HG03159 (cell line): ENCODE measurements at regions not wholly inside any gene's neighbourhood (a gene's known extent, or its start where the extent isn't known, plus 50 kb on each side); places are given as distances from the start of the nearest gene placed in this dataset.
"Not testable (repeated sequence)": the region's sequence is repeated elsewhere in the genome, so short reads cannot be mapped to it uniquely, and the experiment has no call there.

ENCODE experiments used
- ATAC-seq: cut with Tn5 transposase; IDR thresholded peaks from one replicate; pipeline ENCODE4 v1.9.1; 2021; ENCODE audit warnings: mild to moderate bottlenecking, moderate library complexity; ENCODE audit not compliant: unreplicated experiment

- ATAC-seq, result not testable (repeated sequence)
Measured at GRCh38 chr5:88622890-88623289, 260.1 kb downstream of the MEF2C start.

DNA sequence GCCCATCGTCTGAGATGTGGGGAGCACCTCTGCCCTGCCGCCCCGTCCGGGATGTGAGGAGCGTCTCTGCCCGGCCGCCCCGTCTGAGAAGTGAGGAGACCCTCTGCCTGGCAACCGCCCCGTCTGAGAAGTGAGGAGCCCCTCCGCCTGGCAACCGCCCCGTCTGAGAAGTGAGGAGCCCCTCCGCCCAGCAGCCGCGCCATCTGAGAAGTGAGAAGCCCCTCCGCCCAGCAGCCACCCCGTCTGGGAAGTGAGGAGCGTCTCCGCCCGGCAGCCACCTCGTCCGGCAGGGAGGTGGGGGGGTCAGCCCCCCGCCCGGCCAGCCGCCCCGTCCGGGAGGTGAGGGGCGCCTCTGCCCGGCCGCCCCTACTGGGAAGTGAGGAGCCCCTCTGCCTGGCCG is 267.2 kb downstream of the MEF2C start:
- not testable (repeated sequence) for ATAC-seq

DNA sequence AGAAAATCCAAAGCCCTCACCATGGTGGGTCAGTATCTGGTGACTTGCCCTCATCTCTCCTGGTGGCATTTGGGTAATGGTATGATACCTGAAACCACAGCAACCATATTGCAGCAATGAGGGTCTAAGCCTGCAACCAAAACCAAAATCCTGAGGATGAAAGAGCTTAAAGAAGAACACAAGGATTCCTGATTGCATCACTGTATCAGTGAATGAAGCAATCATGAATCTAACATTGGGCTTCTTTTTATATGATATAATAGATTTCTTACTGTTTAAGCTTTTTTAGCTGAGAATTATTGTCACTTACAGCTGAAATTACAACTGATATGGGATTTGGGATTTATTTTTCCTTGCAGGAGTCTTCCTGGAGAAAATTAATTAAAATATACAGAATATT is 269.9 kb downstream of the MEF2C start:
- no peak for ATAC-seq

DNA sequence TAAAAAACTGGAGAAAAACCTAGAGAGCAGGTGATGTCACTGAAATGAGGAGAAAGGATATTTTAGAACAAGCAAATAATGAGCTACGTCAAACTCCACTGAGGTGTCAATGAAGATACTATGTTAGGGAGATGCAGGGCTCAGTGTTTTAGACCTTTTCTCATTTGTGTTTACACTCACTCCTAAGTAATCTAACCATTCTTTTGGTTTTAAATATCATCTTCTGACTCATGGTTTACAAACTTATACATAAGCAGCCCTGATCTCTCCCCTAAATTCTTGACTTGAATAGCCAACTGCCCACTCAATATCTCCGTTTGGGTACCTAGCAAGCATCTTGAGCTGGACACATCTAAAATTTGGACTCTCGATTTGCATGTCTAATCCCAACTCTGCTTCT is 272.4 kb downstream of the MEF2C start:
- no peak for ATAC-seq

GRCh38 chr5:88607492-88607891 is 275.5 kb downstream of the MEF2C start:
- no peak for ATAC-seq

- ATAC-seq, result no peak
Measured at GRCh38 chr5:88606626-88607025, 276.4 kb downstream of the MEF2C start.

DNA sequence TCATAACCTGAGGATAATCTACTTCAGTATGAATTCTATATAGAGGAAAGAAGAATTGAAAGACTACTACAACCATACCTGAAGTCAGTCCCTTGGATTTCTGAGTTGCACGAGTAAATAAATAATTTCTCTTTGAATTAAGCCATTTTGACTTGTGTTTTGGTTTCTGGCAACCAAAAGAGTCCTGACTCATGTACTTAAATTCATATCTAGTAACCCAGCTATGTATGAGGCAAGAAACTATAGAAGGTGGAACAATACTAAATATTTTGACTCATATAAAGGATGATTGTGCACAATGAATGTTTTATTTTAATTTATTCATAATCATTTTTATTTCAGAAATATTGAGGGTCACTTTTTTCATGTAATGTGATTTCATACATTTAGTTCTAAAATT is 276.8 kb downstream of the MEF2C start:
- no peak for ATAC-seq

DNA sequence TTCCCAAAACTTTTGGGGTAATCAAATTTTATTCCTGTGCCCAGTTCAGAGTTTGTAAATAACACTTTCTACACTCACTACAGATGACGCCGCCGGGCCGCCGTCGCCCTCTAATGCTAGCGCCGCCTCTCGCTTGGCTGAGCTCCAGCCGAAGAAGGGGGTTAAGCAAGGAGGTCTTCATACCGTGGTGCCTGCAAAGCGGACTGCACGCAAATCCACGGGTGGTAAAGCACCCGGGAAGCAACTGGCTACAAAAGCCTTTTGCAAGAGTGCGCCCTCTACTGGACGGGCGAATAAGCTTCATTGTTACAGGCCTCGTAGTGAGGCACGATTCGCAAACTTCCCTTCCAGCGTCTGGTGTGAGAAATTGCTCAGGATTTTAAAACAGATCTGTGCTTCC is 280.4 kb downstream of the MEF2C start:
- no peak for ATAC-seq

DNA sequence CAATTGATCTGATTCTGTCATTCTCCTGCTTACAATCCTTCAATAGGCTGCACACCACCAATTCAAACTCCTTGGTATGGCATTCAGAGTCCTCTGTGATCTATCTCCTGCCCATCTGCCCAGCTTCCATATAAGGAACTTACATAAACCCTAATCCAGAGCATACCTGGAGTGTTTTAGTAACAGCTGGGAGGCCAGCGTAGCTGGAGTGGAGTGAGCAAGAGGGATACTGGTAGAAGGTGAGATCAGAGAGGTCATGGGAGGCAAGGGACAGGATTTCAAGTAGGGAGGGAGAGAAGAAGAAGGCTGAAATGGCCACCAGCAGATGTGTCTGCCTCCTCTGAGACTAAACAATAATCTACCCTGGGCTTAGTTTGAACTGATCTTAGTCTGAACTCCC is 288.5 kb downstream of the MEF2C start:
- no peak for ATAC-seq

DNA sequence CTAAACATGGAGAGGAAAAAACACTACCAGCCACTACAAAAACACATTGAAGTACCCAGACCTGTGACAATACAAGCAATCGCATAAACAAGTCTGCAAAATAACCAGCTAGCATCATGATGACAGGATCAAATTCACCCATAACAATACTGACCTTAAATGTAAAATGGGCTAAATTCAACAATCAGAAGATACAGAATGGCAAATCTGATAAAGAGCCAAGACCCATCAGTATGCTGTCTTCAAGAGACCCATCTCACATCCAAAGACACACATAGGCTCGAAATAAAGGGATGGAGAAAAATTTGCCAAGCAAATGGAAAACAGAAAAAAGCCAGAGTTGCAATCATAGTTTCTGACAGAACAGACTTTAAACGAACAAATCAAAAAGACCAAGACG is 294.4 kb downstream of the MEF2C start:
- no peak for ATAC-seq

GRCh38 chr5:88583471-88583870 is 299.5 kb downstream of the MEF2C start:
- no peak for ATAC-seq

GRCh38 chr5:88558366-88558765 is 289.7 kb upstream of the TMEM161B start:
- no peak for ATAC-seq

DNA sequence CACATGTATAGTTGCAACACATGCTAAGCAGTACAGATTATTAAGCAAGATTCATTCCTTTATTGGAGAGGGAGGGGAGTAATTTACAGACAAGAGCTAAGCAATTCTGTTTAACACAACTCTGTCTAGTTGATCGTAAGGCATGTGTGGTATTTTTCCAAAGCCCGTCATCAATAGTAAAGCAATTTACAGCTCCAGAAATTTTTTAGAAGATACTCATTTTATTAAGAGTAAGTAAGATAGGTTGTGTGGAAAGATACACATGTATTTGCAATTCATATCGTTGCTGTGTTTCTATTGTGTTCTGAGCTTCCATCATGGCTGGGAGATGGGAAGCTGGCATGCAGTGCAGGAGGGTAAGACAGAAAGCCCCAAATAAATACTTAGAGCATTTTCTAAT is 289.2 kb upstream of the TMEM161B start:
- no peak for ATAC-seq

DNA sequence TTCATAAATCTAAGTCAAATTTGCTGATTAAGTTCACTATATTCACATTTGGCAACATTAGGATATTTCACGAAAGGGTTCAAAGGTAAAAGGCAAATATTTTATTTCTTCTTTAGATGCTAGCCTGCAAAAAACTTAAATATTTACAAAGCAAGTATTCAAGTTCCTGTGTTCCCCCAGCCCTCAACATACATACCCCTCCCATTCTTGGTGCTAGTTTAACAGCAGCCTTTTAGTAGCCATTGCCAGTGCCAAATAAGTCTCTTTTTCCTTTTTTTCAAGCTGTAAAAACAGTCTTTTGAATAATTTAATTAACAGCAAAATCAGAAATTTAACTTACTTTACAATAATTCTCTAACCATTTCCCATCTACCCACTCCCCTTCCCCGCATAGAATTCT is 288.5 kb upstream of the TMEM161B start:
- no peak for ATAC-seq

DNA sequence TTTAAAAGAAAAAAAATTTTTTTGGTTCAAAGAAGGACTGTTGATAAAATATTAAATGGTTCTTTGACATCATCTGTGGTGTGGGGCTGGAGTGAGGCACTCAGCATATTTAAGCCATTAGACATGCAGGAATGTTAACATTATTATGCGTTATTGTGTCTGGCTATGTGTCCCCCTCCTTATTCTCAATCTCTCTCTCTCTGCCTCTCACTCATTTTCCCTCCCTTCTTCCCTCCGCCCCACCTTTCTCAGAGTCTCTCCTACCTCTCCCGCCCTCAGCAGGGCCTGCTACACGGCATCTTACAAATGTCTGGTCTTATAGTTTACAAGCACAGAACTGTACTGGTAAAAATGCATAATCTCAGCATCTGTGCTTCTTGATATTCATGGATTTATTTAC is 287.8 kb upstream of the TMEM161B start:
- ATAC-seq, result no peak

DNA sequence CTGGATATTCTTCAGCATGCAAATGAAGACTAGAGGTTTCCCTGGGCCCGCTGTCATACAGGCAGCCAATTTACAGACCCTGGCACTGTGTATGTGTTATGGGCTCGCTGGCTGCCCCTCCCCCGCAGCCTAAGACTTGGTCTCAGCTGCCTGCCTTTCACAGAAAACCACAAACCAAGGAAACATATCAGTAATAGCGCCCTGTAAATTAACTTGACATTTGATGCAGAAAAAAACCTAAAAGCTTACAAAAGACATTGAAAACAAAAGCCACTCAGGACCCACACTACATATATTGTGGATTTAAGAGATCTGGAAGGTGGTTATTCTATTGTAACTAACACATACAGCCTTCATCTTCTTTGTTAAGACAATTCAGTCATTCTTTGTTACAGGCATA is 287.0 kb upstream of the TMEM161B start:
- ATAC-seq, result no peak

DNA sequence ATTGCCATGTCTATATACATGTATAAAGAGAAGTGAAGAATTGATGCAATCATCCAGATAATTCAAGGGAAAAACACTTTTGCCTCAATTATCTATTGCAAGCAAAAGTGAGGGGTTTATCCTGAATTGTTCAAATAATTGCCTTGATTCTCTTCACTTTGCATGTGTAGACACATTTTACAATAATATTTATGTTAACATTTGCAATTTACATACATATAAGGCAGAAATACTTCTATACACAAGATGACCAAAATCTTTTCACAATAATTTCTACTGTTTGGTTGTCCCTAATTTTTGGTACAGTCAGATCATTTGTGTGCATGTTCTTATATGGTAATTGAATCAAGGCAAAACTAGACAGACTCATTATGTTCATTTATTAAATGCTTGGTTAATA is 285.3 kb upstream of the TMEM161B start:
- ATAC-seq, result no peak

DNA sequence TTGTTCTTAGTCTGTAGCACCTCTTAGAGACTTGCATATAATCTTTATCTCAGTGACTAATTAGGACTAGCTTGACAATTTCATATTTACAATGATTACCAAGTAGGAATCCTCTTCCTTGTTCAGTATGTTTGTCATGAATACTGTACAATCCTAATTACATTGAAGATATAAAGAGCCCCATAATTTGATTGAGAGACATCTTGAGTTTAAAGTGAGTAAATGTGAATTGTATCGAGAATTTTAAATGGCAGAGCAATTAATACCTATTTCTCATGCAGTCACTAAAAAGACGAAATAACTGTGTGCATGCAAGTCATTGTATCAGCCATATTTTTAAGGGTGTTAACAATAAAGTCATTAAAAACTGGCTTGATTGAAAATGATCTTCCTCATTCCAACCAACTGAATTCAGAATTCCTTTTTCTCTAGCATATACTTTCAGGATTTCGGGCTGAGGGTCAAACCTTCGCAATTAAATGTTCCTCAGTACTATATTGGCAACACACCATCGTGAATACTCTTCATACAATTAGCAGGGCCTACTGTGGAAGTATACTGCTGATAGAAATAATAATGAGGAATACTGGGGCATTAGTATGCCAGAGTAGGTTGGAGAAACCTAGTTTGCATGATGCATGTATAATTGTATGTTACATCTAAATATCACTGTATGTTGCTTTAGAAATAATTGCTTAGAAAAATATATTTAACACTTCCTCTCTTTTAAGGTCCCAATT is 284.7 kb upstream of the TMEM161B start:
- ATAC-seq, result no peak

DNA sequence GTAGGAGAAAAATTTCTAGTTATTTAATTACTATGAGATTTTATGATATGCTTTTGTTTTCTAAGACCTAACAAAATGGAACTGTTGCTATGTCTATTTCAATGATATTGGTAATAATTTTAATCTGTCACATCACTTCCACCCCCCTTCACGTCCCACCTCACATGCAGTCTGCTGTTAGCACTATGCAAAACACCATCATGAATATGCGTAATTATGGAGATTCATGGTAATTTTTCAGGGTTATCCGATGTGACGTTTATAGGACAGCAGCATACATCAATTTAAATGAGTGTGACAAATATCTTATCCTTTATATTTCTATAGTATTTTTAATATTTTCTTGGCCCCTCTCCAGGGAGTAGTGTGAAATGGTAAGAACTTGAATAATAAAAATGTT is 283.8 kb upstream of the TMEM161B start:
- no peak for ATAC-seq

DNA sequence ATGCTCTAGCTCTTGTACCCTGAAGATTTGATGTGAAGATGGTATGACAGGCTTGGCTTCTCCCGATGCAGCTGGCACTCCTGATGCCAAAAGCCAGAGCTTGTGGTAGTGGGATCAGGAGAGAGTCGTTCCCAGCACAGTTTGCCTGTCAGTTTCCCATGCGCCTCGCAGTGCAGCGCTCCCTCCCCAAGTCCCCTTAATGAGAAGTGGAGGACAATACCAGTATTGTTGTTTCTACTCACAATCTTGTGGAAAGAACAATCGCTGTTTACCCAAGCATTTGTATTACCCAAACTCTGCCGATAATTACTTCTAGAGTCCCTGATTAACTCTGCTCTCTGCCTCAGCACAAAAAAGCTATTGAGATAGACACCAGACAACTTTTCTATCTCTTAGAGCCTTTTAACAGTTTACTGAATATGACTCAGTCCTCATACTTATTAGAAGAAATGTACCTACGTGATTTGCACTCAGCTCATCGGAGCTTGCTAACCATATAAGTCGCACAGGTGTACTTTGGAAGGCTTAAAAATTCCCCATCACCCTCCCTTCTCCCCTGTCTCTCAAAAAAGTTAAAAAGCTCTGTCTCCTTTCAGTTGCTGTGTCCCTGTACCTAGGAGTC is 283.2 kb upstream of the TMEM161B start:
- ATAC-seq, result no peak

DNA sequence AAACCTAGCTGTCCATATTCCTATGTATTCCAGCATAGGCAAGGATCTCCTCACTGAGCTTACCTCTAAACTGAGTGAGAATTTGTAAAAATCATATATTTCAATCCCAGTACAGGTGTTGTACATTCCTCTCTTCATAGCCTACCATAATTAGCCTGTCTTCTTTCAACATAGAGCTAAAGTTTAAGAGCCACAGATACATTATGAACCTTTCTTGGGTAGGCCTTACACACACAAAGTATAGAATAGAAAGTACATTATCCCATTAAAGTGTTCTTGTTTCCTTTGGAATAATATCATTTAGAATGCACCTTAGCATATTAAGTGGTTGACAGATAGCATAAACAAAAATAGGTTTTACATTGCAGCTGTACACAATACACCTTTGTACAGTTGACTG is 282.1 kb upstream of the TMEM161B start:
- ATAC-seq, result no peak

- no peak for ATAC-seq
Measured at GRCh38 chr5:88548136-88548805, 279.6 kb upstream of the TMEM161B start.
